DND-41 (cell line): ENCODE measurements at regions not wholly inside any gene's neighbourhood (a gene's known extent, or its start where the extent isn't known, plus 50 kb on each side); places are given as distances from the start of the nearest gene placed in this dataset.
"Not testable (repeated sequence)": the region's sequence is repeated elsewhere in the genome, so short reads cannot be mapped to it uniquely, and the experiment has no call there.

Experiments
- ATAC-seq: fragments of 200-7000 bp; cut with Tn5 transposase; 3 replicates; pipeline ENCODE4 v1.9.1; 2021; ENCODE audit warnings: low read depth; ENCODE audit not compliant: insufficient read depth
- DNase-seq: peaks from one replicate; pipeline ENCODE4 v3.0.0-alpha.2; 2020
- H2AFZ ChIP-seq: 2 replicates; pipeline ENCODE4 v1.6.0; 2012; ENCODE audit warnings: low read depth, low read length
- H3K27ac ChIP-seq: 2 replicates; pipeline ENCODE4 v1.5.1; 2012; ENCODE audit warnings: low read length, inconsistent platforms
- H3K27me3 ChIP-seq: fragments of 200-600 bp; sonication (generic); 2 replicates; pipeline ENCODE4 v1.6.0; 2012; ENCODE audit warnings: low read length, mild to moderate bottlenecking, inconsistent platforms; ENCODE audit not compliant: insufficient read depth, poor library complexity
- H3K36me3 ChIP-seq: 2 replicates; pipeline ENCODE4 v1.5.1; 2012; ENCODE audit warnings: low read length, inconsistent platforms; ENCODE audit not compliant: insufficient read depth
- H3K4me1 ChIP-seq: 2 replicates; pipeline ENCODE4 v1.5.1; 2012; ENCODE audit warnings: mild to moderate bottlenecking, low read length; ENCODE audit not compliant: insufficient read depth
- H3K4me2 ChIP-seq: 2 replicates; pipeline ENCODE4 v1.6.0; 2012; ENCODE audit warnings: mild to moderate bottlenecking, moderate library complexity, low read length, inconsistent platforms; ENCODE audit not compliant: insufficient read depth
- H3K4me3 ChIP-seq, 2 experiments: fragments of 200-600 bp in 1 of 2; shearing (Covaris generic) in 1 of 2; 2 replicates each; pipeline ENCODE4 v1.5.1; 2012 to 2016; ENCODE audit warnings: inconsistent platforms in 2 of 2, low read length in 2 of 2, mild to moderate bottlenecking in 2 of 2, low read depth in 1 of 2, moderate library complexity in 1 of 2
- H3K79me2 ChIP-seq: 2 replicates; pipeline ENCODE4 v1.6.0; 2012; ENCODE audit warnings: low read length, inconsistent platforms; ENCODE audit not compliant: insufficient read depth
- H3K9ac ChIP-seq: 2 replicates; pipeline ENCODE4 v1.6.0; 2012; ENCODE audit warnings: low read depth, mild to moderate bottlenecking, inconsistent platforms, low read length, moderate library complexity
- H3K9me3 ChIP-seq: 2 replicates; pipeline ENCODE4 v1.5.1; 2012; ENCODE audit warnings: low read length, moderate library complexity, mild to moderate bottlenecking, inconsistent platforms; ENCODE audit not compliant: insufficient read depth, severe bottlenecking
- H4K20me1 ChIP-seq: 2 replicates; pipeline ENCODE4 v1.6.0; 2012; ENCODE audit warnings: low read length; ENCODE audit not compliant: insufficient read depth
- CTCF ChIP-seq: IDR thresholded peaks from 2 replicates; pipeline ENCODE4 v1.5.1; 2012; ENCODE audit warnings: borderline replicate concordance, low read length, moderate library complexity, mild to moderate bottlenecking; ENCODE audit not compliant: poor library complexity, severe bottlenecking; ENCODE audit errors: extremely low read depth
- EZH2 ChIP-seq: IDR thresholded peaks from 3 replicates; pipeline ENCODE4 v1.6.1; 2012; ENCODE audit warnings: borderline replicate concordance, low read depth, mild to moderate bottlenecking, moderate library complexity, low read length, inconsistent platforms; ENCODE audit not compliant: severe bottlenecking

- Histone ChIP-seq H2AFZ (no peak overlapping the region), H3K4me2 (no peak overlapping the region), H3K4me3 (no peak overlapping the region), H3K9ac (no peak overlapping the region), H3K36me3 (no peaks in the 10 kb centered on the region), H3K9me3 (no peaks in the 10 kb centered on the region), H3K27me3 (no peaks in the 10 kb centered on the region), H3K4me1 (no peaks in the 10 kb centered on the region), H3K79me2 (no peaks in the 10 kb centered on the region), H3K27ac (no peak overlapping the region), H4K20me1 (no peaks in the 10 kb centered on the region)
- ATAC-seq (no peak), DNase-seq (no peak)
- TF ChIP-seq EZH2 (no peak), CTCF (no peak)
Observed at GRCh38 chr7:41438705-41439514, 264.0 kb downstream of the INHBA start.

GRCh38 chr7:41437257-41438196 is 265.4 kb downstream of the INHBA start:
- ATAC-seq (no peak), DNase-seq (no peak)
- no peaks in the 10 kb centered on the region for H3K9me3 ChIP-seq
- no peak overlapping the region for H3K27ac ChIP-seq
- H3K4me2 ChIP-seq, result no peak overlapping the region
- H3K9ac ChIP-seq, result no peak overlapping the region
- H3K36me3 ChIP-seq, result no peaks in the 10 kb centered on the region
- no peak overlapping the region for H2AFZ ChIP-seq
- no peaks in the 10 kb centered on the region for H3K4me1 ChIP-seq
- H3K4me3 ChIP-seq, result no peak overlapping the region
- H3K79me2 ChIP-seq, result no peaks in the 10 kb centered on the region
- TF ChIP-seq EZH2 (no peak), CTCF (no peak)
- no peaks in the 10 kb centered on the region for H3K27me3 ChIP-seq
- H4K20me1 ChIP-seq, result no peaks in the 10 kb centered on the region

GRCh38 chr7:41436139-41436538 is 266.8 kb downstream of the INHBA start:
- ATAC-seq, result no peak
- H3K36me3 ChIP-seq, result no peaks in the 10 kb centered on the region

GRCh38 chr7:41435020-41435419 is 267.9 kb downstream of the INHBA start:
- not testable (repeated sequence) for H4K20me1 ChIP-seq, H3K4me2 ChIP-seq, H3K4me3 ChIP-seq, H3K9me3 ChIP-seq, H3K27me3 ChIP-seq, H3K36me3 ChIP-seq, H3K4me1 ChIP-seq, H3K9ac ChIP-seq, DNase-seq, ATAC-seq, H3K27ac ChIP-seq, H3K79me2 ChIP-seq, H2AFZ ChIP-seq

More at GRCh38 chr7:41436139-41436538, 266.8 kb downstream of the INHBA start:
- H3K4me1 ChIP-seq, result no peaks in the 10 kb centered on the region
- no peak overlapping the region for H3K4me2 ChIP-seq
- no peaks in the 10 kb centered on the region for H4K20me1 ChIP-seq
- H3K9me3 ChIP-seq, result no peaks in the 10 kb centered on the region
- DNase-seq, result no peak
- no peak for TF ChIP-seq EZH2
- TF ChIP-seq CTCF, result no peak
- no peak overlapping the region for H3K27ac ChIP-seq
- H3K9ac ChIP-seq, result no peak overlapping the region
- no peaks in the 10 kb centered on the region for H3K79me2 ChIP-seq
- H2AFZ ChIP-seq, result no peak overlapping the region
- no peak overlapping the region for H3K4me3 ChIP-seq
- H3K27me3 ChIP-seq, result no peaks in the 10 kb centered on the region
